ENCODE measurements at regions not wholly inside any gene's neighbourhood (a gene's known extent, or its start where the extent isn't known, plus 50 kb on each side); places are given as distances from the start of the nearest gene placed in this dataset.

DNA sequence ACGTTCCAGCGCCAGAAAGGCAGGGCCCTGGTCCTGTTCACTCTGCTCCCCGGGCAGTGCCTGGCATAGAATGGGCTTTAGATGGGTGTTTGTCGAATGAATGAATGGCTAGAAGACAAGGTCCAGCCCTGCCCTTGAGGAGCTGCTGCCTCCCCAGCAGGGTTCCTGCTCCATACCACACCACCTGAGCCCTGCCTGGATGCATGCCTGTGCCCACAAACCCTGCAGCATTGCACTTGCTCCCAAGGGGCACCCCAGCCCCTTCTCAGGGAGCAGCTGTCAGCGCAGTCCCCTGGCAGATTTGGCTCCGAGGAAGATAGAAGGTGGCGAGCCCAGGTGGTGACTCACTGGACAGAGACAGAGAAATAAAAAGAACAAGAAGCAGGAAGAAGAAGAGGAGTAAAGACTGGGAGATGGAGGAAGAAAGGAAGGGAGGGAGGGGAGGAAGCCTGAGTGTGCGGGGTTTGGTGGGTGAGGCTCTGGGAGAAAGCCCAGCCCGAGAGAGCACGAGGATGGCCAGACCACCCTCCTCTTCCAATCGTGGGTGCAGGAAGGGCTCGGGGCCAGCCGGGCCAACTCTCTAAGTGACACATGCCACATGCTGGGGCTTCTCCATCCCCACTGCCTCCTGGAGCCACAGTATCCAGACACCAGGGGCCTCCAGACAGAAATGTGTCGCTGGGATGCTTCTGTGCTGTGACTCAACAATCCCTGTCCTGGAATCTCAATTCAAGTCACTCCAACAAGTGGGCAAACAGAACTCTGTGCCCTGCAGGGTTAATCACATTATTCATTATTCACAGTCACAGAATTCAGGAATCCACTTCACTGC lies 1474.3 kb downstream of the BRD1 start:
- Histone ChIP-seq H3K4me2 (ENCODE audit: unreplicated experiment) (no peak overlapping the region), H3K79me2 (ENCODE audit: insufficient read depth) (no peaks in the 10 kb centered on the region), H3K9ac (no peak overlapping the region), H3K4me3 (no peak overlapping the region), H3K27ac (no peak overlapping the region), H3K9me3 (ENCODE audit: low read depth) (no peaks in the 10 kb centered on the region), H3K9me2 (ENCODE audit: insufficient read depth) (no peaks in the 10 kb centered on the region), H3K36me3 (ENCODE audit: low read depth) (no peaks in the 10 kb centered on the region), H3F3A (ENCODE audit: insufficient read depth) (no peaks in the 10 kb centered on the region), H3K27me3 (replicated peaks; ENCODE audit: insufficient read depth) (no peaks in the 10 kb centered on the region), H2AFZ (no peak overlapping the region), H4K20me1 (ENCODE audit: insufficient read depth) (no peaks in the 10 kb centered on the region), H3K4me1 (ENCODE audit: insufficient read depth) (no peaks in the 10 kb centered on the region)
- 51 to 54% methylated on average over 11 to 14 of the region's 14 CpGs for WGBS, 2 experiments (ENCODE audit: low coverage in 1 of 2, low lambda C conversion rate in 2 of 2, missing lambda C conversion rate in 2 of 2)
- no peak for DNase-seq
- TF ChIP-seq EZH2phosphoT487 (IDR thresholded peaks at IDR 0.05; ENCODE audit: insufficient read depth, low read depth) (no peak), EZH2 (IDR thresholded peaks at IDR 0.05; ENCODE audit: insufficient read depth, poor library complexity, severe bottlenecking) (no peak)
- in situ Hi-C loops (cut with MboI): no loop called here

DNA sequence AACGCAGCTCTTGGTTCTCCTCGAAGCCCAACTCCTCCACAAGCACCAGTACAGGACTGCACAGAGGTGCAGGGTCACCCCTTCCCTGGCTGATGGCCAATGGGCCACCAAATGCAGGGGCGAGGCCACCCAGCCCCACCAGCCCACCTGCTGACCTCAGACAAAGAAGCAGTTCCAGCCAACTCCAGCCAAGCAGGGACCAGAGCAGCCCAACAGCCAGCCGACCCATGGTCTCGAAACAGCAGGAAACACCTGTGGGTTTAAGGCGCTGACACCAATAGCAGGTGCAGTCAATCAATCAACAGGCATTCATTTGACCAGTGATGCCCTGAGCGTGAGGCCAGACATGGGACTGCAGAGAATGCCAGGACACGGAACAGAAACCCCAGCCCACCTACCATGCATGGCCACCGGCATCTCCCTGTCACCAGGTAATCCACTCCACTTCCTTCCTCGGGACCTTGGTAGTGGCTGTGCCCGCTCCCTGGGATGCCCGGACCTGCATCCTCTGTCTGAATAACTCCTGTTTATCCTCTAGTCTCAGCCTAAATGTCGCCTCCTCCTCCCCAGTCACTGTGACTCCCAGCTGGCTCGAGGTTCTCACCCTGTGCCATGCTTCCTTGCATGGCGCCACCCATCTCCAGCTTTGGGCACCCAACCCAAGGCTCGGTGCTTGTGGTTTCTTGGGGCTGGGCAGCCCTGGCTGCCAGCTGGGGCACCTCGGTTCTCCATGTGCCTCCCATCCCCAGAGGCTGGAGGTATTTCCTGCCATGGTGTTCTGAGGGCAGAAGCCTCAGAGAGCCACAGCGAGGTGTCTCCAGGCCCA lies 1475.4 kb downstream of the BRD1 start:
- Histone ChIP-seq H3K9me3 (ENCODE audit: low read depth) (no peaks in the 10 kb centered on the region), H3K27me3 (replicated peaks; ENCODE audit: insufficient read depth) (no peaks in the 10 kb centered on the region), H3K9ac (no peak overlapping the region), H3K9me2 (ENCODE audit: insufficient read depth) (no peaks in the 10 kb centered on the region), H3F3A (ENCODE audit: insufficient read depth) (no peaks in the 10 kb centered on the region), H3K36me3 (ENCODE audit: low read depth) (no peaks in the 10 kb centered on the region), H2AFZ (no peak overlapping the region), H3K4me2 (ENCODE audit: unreplicated experiment) (no peak overlapping the region), H3K27ac (no peak overlapping the region), H4K20me1 (ENCODE audit: insufficient read depth) (no peaks in the 10 kb centered on the region), H3K4me3 (no peak overlapping the region), H3K79me2 (ENCODE audit: insufficient read depth) (no peaks in the 10 kb centered on the region), H3K4me1 (ENCODE audit: insufficient read depth) (no peaks in the 10 kb centered on the region)
- 59% methylated on average over 17 to 18 of the region's 18 CpGs for WGBS, 2 experiments (ENCODE audit: low coverage in 1 of 2, low lambda C conversion rate in 2 of 2, missing lambda C conversion rate in 2 of 2)
- DNase-seq: no peak
- in situ Hi-C loops (cut with MboI): no loop called here
- TF ChIP-seq EZH2phosphoT487 (IDR thresholded peaks at IDR 0.05; ENCODE audit: insufficient read depth, low read depth) (no peak), EZH2 (IDR thresholded peaks at IDR 0.05; ENCODE audit: insufficient read depth, poor library complexity, severe bottlenecking) (no peak)

DNA sequence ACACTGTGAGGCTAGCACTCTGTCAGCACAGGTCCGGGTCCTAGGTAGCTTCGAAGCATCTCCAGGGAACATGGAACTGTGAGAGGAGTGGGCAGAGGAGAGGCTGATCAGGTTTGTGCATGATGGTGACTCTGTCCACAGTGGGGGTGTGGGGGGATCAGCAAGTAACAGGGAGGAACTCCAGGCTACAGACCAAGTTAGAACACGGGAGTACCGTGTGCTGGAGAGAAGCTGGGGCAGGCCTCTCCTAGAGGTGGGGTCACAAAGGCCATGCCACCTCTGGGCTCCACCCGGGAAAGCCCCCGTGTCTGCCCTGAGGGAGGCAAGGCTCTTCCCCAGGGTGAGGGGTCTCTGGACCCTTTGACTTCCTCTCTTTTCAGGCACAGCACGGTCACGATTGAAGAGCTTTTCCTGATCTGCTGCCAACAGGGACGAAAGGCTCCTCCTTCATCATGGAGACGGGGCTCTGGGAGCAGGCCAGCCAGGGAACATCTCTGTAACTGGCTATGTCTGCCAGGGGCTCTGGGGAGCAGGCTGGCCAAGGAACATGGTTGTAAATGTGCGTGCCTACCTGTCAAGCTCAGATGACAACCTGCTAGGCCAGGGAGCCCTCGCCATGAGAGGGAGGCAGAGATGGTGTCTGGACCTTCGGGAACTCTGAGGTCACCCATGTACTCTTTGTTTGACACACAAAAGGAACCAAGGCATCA lies 1476.1 kb downstream of the BRD1 start:
- Histone ChIP-seq H3K9ac (no peak overlapping the region), H3F3A (ENCODE audit: insufficient read depth) (no peaks in the 10 kb centered on the region), H3K4me3 (no peak overlapping the region), H4K20me1 (ENCODE audit: insufficient read depth) (no peaks in the 10 kb centered on the region), H3K9me2 (ENCODE audit: insufficient read depth) (no peaks in the 10 kb centered on the region), H2AFZ (no peak overlapping the region), H3K4me2 (ENCODE audit: unreplicated experiment) (no peak overlapping the region), H3K36me3 (ENCODE audit: low read depth) (no peaks in the 10 kb centered on the region), H3K79me2 (ENCODE audit: insufficient read depth) (no peaks in the 10 kb centered on the region), H3K4me1 (ENCODE audit: insufficient read depth) (no peaks in the 10 kb centered on the region), H3K27me3 (replicated peaks; ENCODE audit: insufficient read depth) (no peaks in the 10 kb centered on the region), H3K9me3 (ENCODE audit: low read depth) (no peaks in the 10 kb centered on the region), H3K27ac (no peak overlapping the region)
- DNase-seq: no peak
- WGBS, 2 experiments (ENCODE audit: low coverage in 1 of 2, low lambda C conversion rate in 2 of 2, missing lambda C conversion rate in 2 of 2): 44% methylated on average over 11 to 13 of the region's 13 CpGs
- TF ChIP-seq EZH2 (IDR thresholded peaks at IDR 0.05; ENCODE audit: insufficient read depth, poor library complexity, severe bottlenecking) (no peak), EZH2phosphoT487 (IDR thresholded peaks at IDR 0.05; ENCODE audit: insufficient read depth, low read depth) (no peak)
- in situ Hi-C loops (cut with MboI): no loop called here

DNA sequence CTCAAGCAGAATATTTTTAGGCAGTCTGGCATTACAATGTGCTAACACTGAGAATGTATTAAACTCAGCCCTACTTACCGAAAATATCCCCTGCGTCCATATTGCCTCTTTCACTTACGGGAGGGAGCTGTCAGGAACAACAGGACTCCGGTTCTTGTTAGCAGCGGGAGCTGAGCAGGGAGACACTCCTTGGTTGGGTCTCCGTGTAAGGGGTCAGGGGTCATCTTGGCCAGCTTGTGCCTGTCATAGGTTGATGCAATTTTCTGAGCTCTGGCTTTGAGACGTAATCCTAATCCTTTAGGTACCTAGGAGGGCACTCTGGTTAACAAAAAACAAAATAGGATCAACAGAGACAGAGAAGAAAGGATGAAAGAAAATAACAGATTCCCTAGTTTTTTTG lies 1477.2 kb downstream of the BRD1 start:
- Histone ChIP-seq H3K9me2 (ENCODE audit: insufficient read depth) (no peaks in the 10 kb centered on the region), H3K4me2 (ENCODE audit: unreplicated experiment) (no peak overlapping the region), H2AFZ (no peak overlapping the region), H3K4me3 (no peak overlapping the region), H3K79me2 (ENCODE audit: insufficient read depth) (no peaks in the 10 kb centered on the region), H3K9me3 (ENCODE audit: low read depth) (no peaks in the 10 kb centered on the region), H3F3A (ENCODE audit: insufficient read depth) (no peaks in the 10 kb centered on the region), H3K4me1 (ENCODE audit: insufficient read depth) (no peaks in the 10 kb centered on the region), H3K27ac (no peak overlapping the region), H3K27me3 (replicated peaks; ENCODE audit: insufficient read depth) (no peaks in the 10 kb centered on the region), H4K20me1 (ENCODE audit: insufficient read depth) (no peaks in the 10 kb centered on the region), H3K36me3 (ENCODE audit: low read depth) (no peaks in the 10 kb centered on the region), H3K9ac (no peak overlapping the region)
- DNase-seq: no peak
- TF ChIP-seq EZH2 (IDR thresholded peaks at IDR 0.05; ENCODE audit: insufficient read depth, poor library complexity, severe bottlenecking) (no peak), EZH2phosphoT487 (IDR thresholded peaks at IDR 0.05; ENCODE audit: insufficient read depth, low read depth) (no peak)
- in situ Hi-C loops (cut with MboI): no loop called here
- WGBS, 2 experiments (ENCODE audit: low coverage in 1 of 2, low lambda C conversion rate in 2 of 2, missing lambda C conversion rate in 2 of 2): 28 to 36% methylated on average over 7 of the region's 7 CpGs
